HepG2 (cell line): ENCODE measurements at regions not wholly inside any gene's neighbourhood (a gene's known extent, or its start where the extent isn't known, plus 50 kb on each side); places are given as distances from the start of the nearest gene placed in this dataset.

Experiments used
- ATAC-seq: fragments of 200-7000 bp; cut with Tn5 transposase; 3 replicates; pipeline ENCODE4 v1.9.1; 2020; ENCODE audit warnings: mild to moderate bottlenecking, moderate library complexity
- BruUV-seq: library from RNA; stranded (reverse); fragments of 400-500 nt; replicated peaks from 2 replicates; lab custom pipeline; 2021; lab: Mats Ljungman, UMichigan
- CTCF ChIA-PET: fragments of 300-600 bp; formaldehyde crosslinking; extraction: SDS; loops from one replicate; lab custom pipeline; 2021; ENCODE audit warnings: low total read pairs, inconsistent platforms, low intra/inter-chr PET ratio; lab: Yijun Ruan, JAX
- POLR2A ChIA-PET: fragments of 350-600 bp; sonication (Branson Sonifier 250); formaldehyde crosslinking; loops from one replicate; lab custom pipeline; 2020; ENCODE audit warnings: antibody characterized with exemption, inconsistent platforms; lab: Yijun Ruan, JAX
- DNase-seq: peaks from one replicate; pipeline ENCODE4 v3.0.0-alpha.2; 2015; ENCODE audit warnings: low spot score
- FAIRE-seq: peaks from 3 replicates; lab custom pipeline; 2011; peaks lifted over from hg19 to GRCh38; lab: Jason Lieb, UNC
- H2AFZ ChIP-seq: one replicate; pipeline ENCODE4 v1.6.1; 2011; ENCODE audit warnings: low read length, inconsistent platforms
- H3K27ac ChIP-seq: fragments of 300-600 bp; 3 replicates; pipeline ENCODE4 v1.8.0; 2011; ENCODE audit warnings: mixed run types, mild to moderate bottlenecking, mixed read lengths, low read length, inconsistent platforms; ENCODE audit not compliant: insufficient read depth; ENCODE audit errors: extremely low read length
- H3K27me3 ChIP-seq, 2 experiments: fragments of 200-600 bp in 1 of 2; 2 replicates in 1 of 2; 3 replicates in 1 of 2; pipeline versions ENCODE4 v1.6.0 to v1.8.0; 2011; ENCODE audit warnings: low read length in 2 of 2, mild to moderate bottlenecking in 2 of 2, moderate library complexity in 2 of 2, inconsistent platforms in 1 of 2; ENCODE audit not compliant: insufficient read depth in 2 of 2, control insufficient read depth in 1 of 2
- H3K36me3 ChIP-seq, 2 experiments: fragments of 200-600 bp in 1 of 2; replicated peaks in 1 of 2; 2 replicates in 1 of 2; 3 replicates in 1 of 2; pipeline versions ENCODE4 v1.5.1 to v1.8.0; 2011; ENCODE audit warnings: low read length in 2 of 2, inconsistent platforms in 1 of 2; ENCODE audit not compliant: insufficient read depth in 2 of 2, control insufficient read depth in 1 of 2
- H3K4me1 ChIP-seq: 2 replicates; pipeline ENCODE4 v1.5.1; 2012; ENCODE audit warnings: low read length, inconsistent platforms; ENCODE audit not compliant: insufficient read depth
- H3K4me2 ChIP-seq: 2 replicates; pipeline ENCODE4 v1.6.0; 2011; ENCODE audit warnings: low read depth, low read length, inconsistent platforms
- H3K4me3 ChIP-seq, 3 experiments: fragments of 200-600 bp in 1 of 3; sonication (generic), shearing (Covaris generic) in 1 of 3; replicated peaks in 1 of 3; 2 replicates each; pipeline ENCODE4 v1.5.1; 2011 to 2016; ENCODE audit warnings: low read length in 3 of 3, inconsistent platforms in 2 of 3, low read depth in 2 of 3, mild to moderate bottlenecking in 2 of 3, control low read depth in 1 of 3, mixed read lengths in 1 of 3; ENCODE audit not compliant: insufficient read depth in 1 of 3
- H3K79me2 ChIP-seq: one replicate; pipeline ENCODE4 v1.6.1; 2011; ENCODE audit warnings: low read length, inconsistent platforms; ENCODE audit not compliant: insufficient read depth
- H3K9ac ChIP-seq: 2 replicates; pipeline ENCODE4 v1.6.0; 2011; ENCODE audit warnings: mild to moderate bottlenecking, low read depth, low read length, inconsistent platforms; ENCODE audit not compliant: insufficient read depth
- H3K9me3 ChIP-seq: 2 replicates; pipeline ENCODE4 v1.5.1; 2012; ENCODE audit warnings: mild to moderate bottlenecking, low read length
- H4K20me1 ChIP-seq: 2 replicates; pipeline ENCODE4 v1.6.0; 2011; ENCODE audit warnings: inconsistent platforms, mild to moderate bottlenecking, low read length, moderate library complexity; ENCODE audit not compliant: insufficient read depth
- CENPT ChIP-seq: sonication (generic); formaldehyde crosslinking; IDR thresholded peaks from 2 replicates; pipeline ENCODE4 v1.8.0; 2022; ENCODE audit warnings: low read depth, mild to moderate bottlenecking, moderate library complexity, missing genetic modification reagents
- GATAD1 ChIP-seq: IDR thresholded peaks from 2 replicates; pipeline ENCODE4 v1.6.1; 2016; ENCODE audit warnings: missing genetic modification reagents, missing compliant biosample characterization
- GRHL1 ChIP-seq: sonication (generic); formaldehyde crosslinking; conservative IDR thresholded peaks from 2 replicates; pipeline ENCODE4 v1.8.0; 2022; ENCODE audit warnings: missing genetic modification reagents
- KDM1A ChIP-seq: IDR thresholded peaks from 2 replicates; pipeline ENCODE4 v1.6.1; 2016; ENCODE audit warnings: missing compliant biosample characterization
- NFE2L1 ChIP-seq: sonication (generic); formaldehyde crosslinking; IDR thresholded peaks from 2 replicates; pipeline ENCODE4 v1.4.0; 2020; ENCODE audit warnings: missing genetic modification reagents, mild to moderate bottlenecking, borderline replicate concordance
- RBM39 ChIP-seq: fragments of 200-400 bp; formaldehyde crosslinking; IDR thresholded peaks from one replicate; pipeline ENCODE4 v1.6.1; 2018; ENCODE audit warnings: antibody characterized with exemption, mild to moderate bottlenecking, low read depth, low read length; ENCODE audit not compliant: poor library complexity, severe bottlenecking
- SCMH1 ChIP-seq: sonication (generic); formaldehyde crosslinking; IDR thresholded peaks from 2 replicates; pipeline ENCODE4 v1.9.0; 2021; ENCODE audit warnings: missing genetic modification reagents, mild to moderate bottlenecking, borderline replicate concordance
- SOX6 ChIP-seq, 2 experiments: fragments of 450-650 bp in 1 of 2; sonication (generic) in 1 of 2; formaldehyde crosslinking in 1 of 2; IDR thresholded peaks; 2 replicates each; pipeline versions ENCODE4 v1.4.0 to v1.6.1; 2017 to 2020; ENCODE audit warnings: antibody characterized with exemption in 1 of 2, mild to moderate bottlenecking in 1 of 2, missing genetic modification reagents in 1 of 2
- SRF ChIP-seq: IDR thresholded peaks from 2 replicates; pipeline ENCODE4 v1.6.1; 2011; ENCODE audit warnings: mild to moderate bottlenecking, low read depth, low read length, moderate library complexity
- TAF1 ChIP-seq: sonication (generic); formaldehyde crosslinking; IDR thresholded peaks from 2 replicates; pipeline ENCODE4 v1.4.0; 2020; ENCODE audit warnings: missing genetic modification reagents
- THAP8 ChIP-seq: sonication (generic); formaldehyde crosslinking; IDR thresholded peaks from 2 replicates; pipeline ENCODE4 v1.5.1; 2020; ENCODE audit warnings: missing genetic modification reagents, mild to moderate bottlenecking, borderline replicate concordance
- ZBTB26 ChIP-seq: IDR thresholded peaks from 2 replicates; pipeline ENCODE4 v1.6.1; 2016; ENCODE audit warnings: missing compliant biosample characterization, missing genetic modification reagents, borderline replicate concordance
- WGBS: methylation state at CpG from one replicate; pipeline ENCODE4 v1.1.6; 2017; ENCODE audit warnings: low lambda C conversion rate; 5-methylcytosine and 5-hydroxymethylcytosine counted together
- in situ Hi-C: cut with HindIII; loops from 2 replicates; pipeline ENCODE4 v1.10.0; 2017; ENCODE audit warnings: low pct_unique_long_range_greater_than_20kb; ENCODE audit not compliant: extremely low pct_ligation_motif_present
- intact Hi-C: fragments of 100-400 bp; cut with micrococcal nuclease; formaldehyde crosslinking; loops from one replicate; pipeline ENCODE4 v1.10.0; 2022; ENCODE audit not compliant: unreplicated experiment

- no peak overlapping the region for H3K9ac ChIP-seq
- intact Hi-C loops: no loop called here
- H3K36me3 ChIP-seq: no peaks in the 10 kb centered on the region
- H3K4me3 ChIP-seq: no peak overlapping the region
- no TSS peak for BruUV-seq
- no peak overlapping the region for H2AFZ ChIP-seq
- H4K20me1 ChIP-seq: no peaks in the 10 kb centered on the region
- in situ Hi-C loops: no loop called here
- TF ChIP-seq THAP8 (CRISPR knock-in tag) (no peak), KDM1A (CRISPR knock-in tag) (no peak), NFE2L1 (CRISPR knock-in tag) (no peak), RBM39 (no peak), ZBTB26 (no peak), TAF1 (CRISPR knock-in tag) (no peak), GATAD1 (no peak), SCMH1 (CRISPR knock-in tag) (no peak), CENPT (no peak), SRF (no peak), GRHL1 (CRISPR knock-in tag) (no peak), SOX6 (IDR thresholded peaks at IDR 0.05) (no peak), SOX6 (CRISPR knock-in tag; IDR thresholded peaks at IDR 0.05) (no peak)
- no peak for FAIRE-seq
- no peak for ATAC-seq
- POLR2A ChIA-PET: no interaction called here
- H3K4me2 ChIP-seq: no peak overlapping the region
- DNase-seq: no peak
- H3K9me3 ChIP-seq: no peaks in the 10 kb centered on the region
- no peaks in the 10 kb centered on the region for H3K4me1 ChIP-seq
- 3% methylated on average over 7 of the region's 7 CpGs for WGBS
- peaks cover 0 to 2% of the 10 kb centered on the region in 2 experiments; a peak in 2 of 5 replicates for H3K27me3 ChIP-seq
- CTCF ChIA-PET: no interaction called here
- H3K27ac ChIP-seq: no peak overlapping the region
- no peaks in the 10 kb centered on the region for H3K79me2 ChIP-seq
These were observed 311.4 kb downstream of the CBLN1 start for GRCh38 chr16:48970216-48970615.
